Activated CD4-positive, alpha-beta T cell treated with anti-CD3 and anti-CD28 coated beads for 48 hours (primary cell): ENCODE measurements at regions not wholly inside any gene's neighbourhood (a gene's known extent, or its start where the extent isn't known, plus 50 kb on each side); places are given as distances from the start of the nearest gene placed in this dataset.
"Not testable (repeated sequence)": the region's sequence is repeated elsewhere in the genome, so short reads cannot be mapped to it uniquely, and the experiment has no call there.

Experiments
- DNase-seq: peaks from one replicate; pipeline ENCODE4 v3.0.0-alpha.2; 2020

GRCh38 chr3:182000447-182000846 is 288.7 kb downstream of the SOX2 start:
- DNase-seq = no peak

GRCh38 chr3:182005219-182005618 is 293.5 kb downstream of the SOX2 start:
- no peak for DNase-seq

- DNase-seq = no peak
Observed at GRCh38 chr3:182005701-182006100, 294.0 kb downstream of the SOX2 start.

- no peak for DNase-seq
Observed at GRCh38 chr3:182006431-182006830, 294.7 kb downstream of the SOX2 start.

GRCh38 chr3:182007441-182007840 is 295.7 kb downstream of the SOX2 start:
- DNase-seq = no peak

GRCh38 chr3:182018361-182018760 is 306.6 kb downstream of the SOX2 start:
- no peak for DNase-seq

GRCh38 chr3:182019926-182020325 is 308.2 kb downstream of the SOX2 start:
- DNase-seq = no peak

- DNase-seq = no peak
Observed at GRCh38 chr3:182023843-182024242, 312.1 kb downstream of the SOX2 start.

- DNase-seq = no peak
Observed at GRCh38 chr3:182027366-182027765, 315.6 kb downstream of the SOX2 start.

- no peak for DNase-seq
Observed at GRCh38 chr3:182028081-182028480, 316.4 kb downstream of the SOX2 start.

GRCh38 chr3:182034231-182034630 is 322.5 kb downstream of the SOX2 start:
- not testable (repeated sequence) for DNase-seq

GRCh38 chr3:182035324-182035723 is 323.6 kb downstream of the SOX2 start:
- no peak for DNase-seq

- DNase-seq = no peak
Observed at GRCh38 chr3:182036382-182036781, 324.7 kb downstream of the SOX2 start.

- DNase-seq = no peak
Observed at GRCh38 chr3:182041668-182042291, 330.1 kb downstream of the SOX2 start.

GRCh38 chr3:182045736-182046135 is 334.0 kb downstream of the SOX2 start:
- no peak for DNase-seq

- no peak for DNase-seq
Observed at GRCh38 chr3:182046166-182046764, 334.5 kb downstream of the SOX2 start.

GRCh38 chr3:182050932-182051331 is 339.2 kb downstream of the SOX2 start:
- no peak for DNase-seq

- DNase-seq = no peak
Observed at GRCh38 chr3:182052332-182052731, 340.6 kb downstream of the SOX2 start.

GRCh38 chr3:182052757-182053156 is 341.0 kb downstream of the SOX2 start:
- no peak for DNase-seq

- no peak for DNase-seq
Observed at GRCh38 chr3:182058488-182058887, 346.8 kb downstream of the SOX2 start.

GRCh38 chr3:182063742-182064141 is 352.0 kb downstream of the SOX2 start:
- DNase-seq = no peak

GRCh38 chr3:182067423-182067822 is 355.7 kb downstream of the SOX2 start:
- no peak for DNase-seq

GRCh38 chr3:182078316-182078715 is 366.6 kb downstream of the SOX2 start:
- no peak for DNase-seq

- DNase-seq = no peak
Observed at GRCh38 chr3:182078929-182079328, 367.2 kb downstream of the SOX2 start.

- DNase-seq = no peak
Observed at GRCh38 chr3:182081096-182081495, 369.4 kb downstream of the SOX2 start.
